Type B pancreatic cell (in vitro differentiated cells): ENCODE measurements at regions not wholly inside any gene's neighbourhood (a gene's known extent, or its start where the extent isn't known, plus 50 kb on each side); places are given as distances from the start of the nearest gene placed in this dataset.

Source experiments
- DNase-seq: peaks from one replicate; pipeline ENCODE4 v3.0.0; 2021; ENCODE audit warnings: mixed read lengths; ENCODE audit not compliant: unreplicated experiment; ENCODE audit errors: extremely low spot score
- H3K27ac Mint-ChIP-seq: 2 replicates; pipeline ENCODE4 v1.8.0; 2021; ENCODE audit warnings: mild to moderate bottlenecking, mixed read lengths
- H3K27me3 Mint-ChIP-seq: 2 replicates; pipeline ENCODE4 v1.8.0; 2021; ENCODE audit warnings: mixed read lengths
- H3K36me3 Mint-ChIP-seq: 2 replicates; pipeline ENCODE4 v1.8.0; 2021; ENCODE audit warnings: mixed read lengths
- H3K4me1 Mint-ChIP-seq: one replicate; pipeline ENCODE4 v1.8.0; 2021; ENCODE audit warnings: mixed read lengths; ENCODE audit not compliant: unreplicated experiment
- H3K4me3 Mint-ChIP-seq: 2 replicates; pipeline ENCODE4 v1.8.0; 2021; ENCODE audit warnings: mild to moderate bottlenecking, mixed read lengths
- H3K9me3 Mint-ChIP-seq: 2 replicates; pipeline ENCODE4 v1.8.0; 2021; ENCODE audit warnings: mixed read lengths
- CTCF ChIP-seq: fragments of 200-600 bp; sonication (generic); conservative IDR thresholded peaks from 2 replicates; pipeline ENCODE4 v1.5.0; 2021; ENCODE audit warnings: antibody characterized with exemption, mild to moderate bottlenecking

- Mint-ChIP-seq H3K36me3 (no peaks in the 10 kb centered on the region), H3K4me1 (peaks cover 18% of the 10 kb centered on the region), H3K27ac (no peak overlapping the region), H3K27me3 (no peaks in the 10 kb centered on the region), H3K4me3 (peak overlapping the region; percentile 21), H3K9me3 (no peaks in the 10 kb centered on the region)
- TF ChIP-seq CTCF, result no peak
- DNase-seq, result no peak
These were observed 317.1 kb upstream of the TGFBR2 start for GRCh38 chr3:30289324-30289723.

- H3K27ac Mint-ChIP-seq, result no peak overlapping the region
- no peaks in the 10 kb centered on the region for H3K27me3 Mint-ChIP-seq
- TF ChIP-seq CTCF, result no peak
- H3K4me1 Mint-ChIP-seq, result peaks cover 18% of the 10 kb centered on the region
- no peak for DNase-seq
- no peak overlapping the region for H3K4me3 Mint-ChIP-seq
- H3K9me3 Mint-ChIP-seq, result no peaks in the 10 kb centered on the region
- H3K36me3 Mint-ChIP-seq, result no peaks in the 10 kb centered on the region
These were observed 316.6 kb upstream of the TGFBR2 start for GRCh38 chr3:30289766-30290165.

- H3K27ac Mint-ChIP-seq, result no peak overlapping the region
- H3K9me3 Mint-ChIP-seq, result no peaks in the 10 kb centered on the region
- no peak overlapping the region for H3K4me3 Mint-ChIP-seq
- no peak for DNase-seq
- no peak for TF ChIP-seq CTCF
- H3K27me3 Mint-ChIP-seq, result no peaks in the 10 kb centered on the region
- H3K36me3 Mint-ChIP-seq, result no peaks in the 10 kb centered on the region
- peaks cover 18% of the 10 kb centered on the region for H3K4me1 Mint-ChIP-seq
These were observed 315.9 kb upstream of the TGFBR2 start for GRCh38 chr3:30290479-30290878.

- Mint-ChIP-seq H3K36me3 (no peaks in the 10 kb centered on the region), H3K9me3 (no peaks in the 10 kb centered on the region), H3K4me1 (peaks cover 13% of the 10 kb centered on the region), H3K27me3 (no peaks in the 10 kb centered on the region), H3K4me3 (no peak overlapping the region), H3K27ac (no peak overlapping the region)
- no peak for DNase-seq
- no peak for TF ChIP-seq CTCF
These were observed 314.1 kb upstream of the TGFBR2 start for GRCh38 chr3:30292192-30292893.

GRCh38 chr3:30293621-30294240, 312.7 kb upstream of the TGFBR2 start:
- Mint-ChIP-seq H3K27me3 (no peaks in the 10 kb centered on the region), H3K27ac (no peak overlapping the region), H3K4me1 (peaks cover 13% of the 10 kb centered on the region), H3K36me3 (no peaks in the 10 kb centered on the region), H3K4me3 (no peak overlapping the region), H3K9me3 (no peaks in the 10 kb centered on the region)
- DNase-seq, result no peak
- no peak for TF ChIP-seq CTCF
